H9 (cell line): ENCODE measurements at regions not wholly inside any gene's neighbourhood (a gene's known extent, or its start where the extent isn't known, plus 50 kb on each side); places are given as distances from the start of the nearest gene placed in this dataset.

Experiments used
- DNase-seq: peaks from one replicate; pipeline ENCODE4 v3.0.0-alpha.2; 2017
- H2AFZ ChIP-seq: one replicate; pipeline ENCODE4 v1.6.1; 2013; ENCODE audit warnings: mild to moderate bottlenecking, low read length, control low read depth, moderate library complexity
- H2AK5ac ChIP-seq: 2 replicates; pipeline ENCODE4 v1.6.1; 2013; ENCODE audit warnings: low read length, control low read depth, mixed read lengths; ENCODE audit not compliant: insufficient read length
- H2BK120ac ChIP-seq: one replicate; pipeline ENCODE4 v1.6.1; 2013; ENCODE audit warnings: low read depth, mild to moderate bottlenecking, low read length, control low read depth, inconsistent platforms; ENCODE audit not compliant: poor library complexity, severe bottlenecking
- H2BK12ac ChIP-seq: 2 replicates; pipeline ENCODE4 v1.6.1; 2013; ENCODE audit warnings: low read length, control low read depth, mixed read lengths, low read depth; ENCODE audit not compliant: insufficient read length
- H2BK15ac ChIP-seq: 2 replicates; pipeline ENCODE4 v1.6.1; 2013; ENCODE audit warnings: low read depth, low read length, control low read depth
- H2BK20ac ChIP-seq: one replicate; pipeline ENCODE4 v1.6.1; 2013; ENCODE audit warnings: low read depth, mild to moderate bottlenecking, low read length, control low read depth, inconsistent platforms; ENCODE audit not compliant: poor library complexity, severe bottlenecking
- H2BK5ac ChIP-seq: 2 replicates; pipeline ENCODE4 v1.6.1; 2013; ENCODE audit warnings: low read length, control low read depth, mixed read lengths; ENCODE audit not compliant: insufficient read length
- H3K14ac ChIP-seq: 2 replicates; pipeline ENCODE4 v1.6.1; 2013; ENCODE audit warnings: low read length, control low read depth; ENCODE audit not compliant: insufficient read depth
- H3K18ac ChIP-seq: 2 replicates; pipeline ENCODE4 v1.6.1; 2013; ENCODE audit warnings: low read depth, mild to moderate bottlenecking, mixed read lengths, low read length, control low read depth; ENCODE audit not compliant: insufficient read length
- H3K23ac ChIP-seq: 2 replicates; pipeline ENCODE4 v1.6.1; 2013; ENCODE audit warnings: low read length, control low read depth, mixed read lengths, low read depth; ENCODE audit not compliant: insufficient read length
- H3K23me2 ChIP-seq: 2 replicates; pipeline ENCODE4 v1.6.1; 2013; ENCODE audit warnings: low read depth, mild to moderate bottlenecking, mixed read lengths, low read length, control low read depth; ENCODE audit not compliant: insufficient read length, poor library complexity, severe bottlenecking
- H3K27ac ChIP-seq: 2 replicates; pipeline ENCODE4 v1.5.1; 2013; ENCODE audit warnings: low read length, control low read depth, mixed read lengths, low read depth; ENCODE audit not compliant: insufficient read length
- H3K27me3 ChIP-seq: 2 replicates; pipeline ENCODE4 v1.6.1; 2013; ENCODE audit warnings: low read length, control low read depth, inconsistent platforms; ENCODE audit not compliant: insufficient read depth
- H3K4ac ChIP-seq: 2 replicates; pipeline ENCODE4 v1.6.1; 2013; ENCODE audit warnings: low read depth, mild to moderate bottlenecking, control low read depth, inconsistent platforms, low read length, moderate library complexity
- H3K4me1 ChIP-seq: 2 replicates; pipeline ENCODE4 v1.6.1; 2013; ENCODE audit warnings: low read length, control low read depth, inconsistent platforms; ENCODE audit not compliant: insufficient read depth
- H3K4me2 ChIP-seq: 2 replicates; pipeline ENCODE4 v1.6.1; 2013; ENCODE audit warnings: low read length, control low read depth, mixed read lengths; ENCODE audit not compliant: insufficient read length, insufficient read depth
- H3K56ac ChIP-seq: 2 replicates; pipeline ENCODE4 v1.6.1; 2013; ENCODE audit warnings: low read depth, mild to moderate bottlenecking, mixed read lengths, low read length, control low read depth; ENCODE audit not compliant: insufficient read length
- H3K79me1 ChIP-seq: 2 replicates; pipeline ENCODE4 v1.6.1; 2013; ENCODE audit warnings: low read depth, mild to moderate bottlenecking, moderate library complexity, low read length, control low read depth, inconsistent platforms; ENCODE audit not compliant: insufficient read depth, poor library complexity, severe bottlenecking
- H3K79me2 ChIP-seq: 2 replicates; pipeline ENCODE4 v1.6.1; 2013; ENCODE audit warnings: low read length, control low read depth, inconsistent platforms; ENCODE audit not compliant: insufficient read depth
- H3K9ac ChIP-seq: 2 replicates; pipeline ENCODE4 v1.6.1; 2013; ENCODE audit warnings: low read length, control low read depth, mixed read lengths; ENCODE audit not compliant: insufficient read length; ENCODE audit errors: extremely low read depth
- H3K9me3 ChIP-seq: one replicate; pipeline ENCODE4 v1.6.1; 2013; ENCODE audit warnings: low read depth, low read length, inconsistent platforms; ENCODE audit not compliant: control insufficient read depth
- H3T11ph ChIP-seq: one replicate; pipeline ENCODE4 v1.6.1; 2013; ENCODE audit warnings: mild to moderate bottlenecking, low read length, control low read depth, inconsistent platforms
- H4K20me1 ChIP-seq: one replicate; pipeline ENCODE4 v1.6.1; 2013; ENCODE audit not compliant: control insufficient read depth, insufficient read length, insufficient read depth
- H4K5ac ChIP-seq: 2 replicates; pipeline ENCODE4 v1.6.1; 2013; ENCODE audit warnings: low read depth, mild to moderate bottlenecking, mixed read lengths, low read length, control low read depth; ENCODE audit not compliant: insufficient read length
- H4K8ac ChIP-seq: replicated peaks from 2 replicates; pipeline ENCODE4 v1.6.1; 2013; ENCODE audit warnings: low read length, control low read depth, mixed read lengths, low read depth; ENCODE audit not compliant: insufficient read length
- H4K91ac ChIP-seq: 2 replicates; pipeline ENCODE4 v1.6.1; 2013; ENCODE audit warnings: low read depth, mild to moderate bottlenecking, moderate library complexity, mixed read lengths, low read length, control low read depth; ENCODE audit not compliant: insufficient read length
- H3K27ac Mint-ChIP-seq, 3 experiments: 2 replicates in 2 of 3; 3 replicates in 1 of 3; pipeline ENCODE4 v1.8.0; 2020 to 2021; ENCODE audit warnings: mixed read lengths in 3 of 3, mild to moderate bottlenecking in 1 of 3, moderate library complexity in 1 of 3
- H3K27me3 Mint-ChIP-seq: 2 replicates; pipeline ENCODE4 v1.8.0; 2021; ENCODE audit warnings: low read depth, mild to moderate bottlenecking, moderate library complexity, mixed read lengths
- H3K36me3 Mint-ChIP-seq, 3 experiments: 2 replicates in 2 of 3; 3 replicates in 1 of 3; pipeline ENCODE4 v1.8.0; 2020 to 2021; ENCODE audit warnings: low read depth in 3 of 3, mixed read lengths in 3 of 3; ENCODE audit not compliant: insufficient read depth in 1 of 3
- H3K4me1 Mint-ChIP-seq, 2 experiments: 2 replicates each; pipeline ENCODE4 v1.8.0; 2020; ENCODE audit warnings: mixed read lengths in 2 of 2
- H3K4me3 Mint-ChIP-seq, 2 experiments: 2 replicates in 1 of 2; 3 replicates in 1 of 2; pipeline ENCODE4 v1.8.0; 2020 to 2021; ENCODE audit warnings: mild to moderate bottlenecking in 2 of 2, mixed read lengths in 2 of 2, moderate library complexity in 1 of 2
- H3K9me3 Mint-ChIP-seq, 2 experiments: 2 replicates in 1 of 2; 3 replicates in 1 of 2; pipeline ENCODE4 v1.8.0; 2020; ENCODE audit warnings: mild to moderate bottlenecking in 2 of 2, mixed read lengths in 2 of 2, moderate library complexity in 1 of 2
- WGBS: extraction: QIAGEN DNeasy Blood & Tissue Kit; methylation state at CpG from one replicate; pipeline ENCODE4 v1.1.7; 2013; ENCODE audit warnings: missing lambda C conversion rate, low lambda C conversion rate, mixed read lengths; ENCODE audit not compliant: insufficient read length; ENCODE audit errors: extremely low coverage; 5-methylcytosine and 5-hydroxymethylcytosine counted together
- TF ChIP-seq, protein P1 (sequence below): fragments of 200-600 bp; sonication (generic); conservative IDR thresholded peaks from 3 replicates; pipeline ENCODE4 v1.8.0; 2021; ENCODE audit warnings: antibody characterized with exemption, mild to moderate bottlenecking

- Mint-ChIP-seq H3K27me3 (peaks cover 1% of the 10 kb centered on the region; the same call in 1 of the 2 replicates), H3K4me1 (peaks cover 62 to 72% of the 10 kb centered on the region in 2 experiments), H3K36me3 (peaks cover 0 to 2% (median 0%) of the 10 kb centered on the region in 3 experiments; a peak in 1 of 7 replicates), H3K9me3 (no peaks in the 10 kb centered on the region), H3K4me3 (peak overlapping the region; percentile 93 to 98), H3K27ac (peak overlapping the region; percentile 94 to 99 (median 98); a peak in 6 of 7 replicates)
- no peak overlapping the region for H2BK12ac ChIP-seq
- H3K4ac ChIP-seq, result no peak overlapping the region
- peaks cover 4% of the 10 kb centered on the region for H3K79me1 ChIP-seq
- no peak overlapping the region for H3T11ph ChIP-seq
- H3K18ac ChIP-seq, result peak overlapping the region; percentile 41
- H3K9me3 ChIP-seq, result no peaks in the 10 kb centered on the region
- no peak overlapping the region for H3K23ac ChIP-seq
- no peak overlapping the region for H2AK5ac ChIP-seq
- no peak overlapping the region for H2AFZ ChIP-seq
- H3K27me3 ChIP-seq, result no peaks in the 10 kb centered on the region
- peaks cover 11% of the 10 kb centered on the region for H3K23me2 ChIP-seq
- H2BK15ac ChIP-seq, result no peak overlapping the region
- peak overlapping the region; percentile 49 for H3K14ac ChIP-seq
- no peak overlapping the region for H4K5ac ChIP-seq
- H3K79me2 ChIP-seq, result peaks cover 8% of the 10 kb centered on the region; the same call in 1 of the 2 replicates
- H3K27ac ChIP-seq, result no peak overlapping the region
- peak overlapping the region; percentile 53 for H3K9ac ChIP-seq
- no peak overlapping the region for H3K56ac ChIP-seq
- H2BK20ac ChIP-seq, result no peak overlapping the region
- TF ChIP-seq, protein P1, sequence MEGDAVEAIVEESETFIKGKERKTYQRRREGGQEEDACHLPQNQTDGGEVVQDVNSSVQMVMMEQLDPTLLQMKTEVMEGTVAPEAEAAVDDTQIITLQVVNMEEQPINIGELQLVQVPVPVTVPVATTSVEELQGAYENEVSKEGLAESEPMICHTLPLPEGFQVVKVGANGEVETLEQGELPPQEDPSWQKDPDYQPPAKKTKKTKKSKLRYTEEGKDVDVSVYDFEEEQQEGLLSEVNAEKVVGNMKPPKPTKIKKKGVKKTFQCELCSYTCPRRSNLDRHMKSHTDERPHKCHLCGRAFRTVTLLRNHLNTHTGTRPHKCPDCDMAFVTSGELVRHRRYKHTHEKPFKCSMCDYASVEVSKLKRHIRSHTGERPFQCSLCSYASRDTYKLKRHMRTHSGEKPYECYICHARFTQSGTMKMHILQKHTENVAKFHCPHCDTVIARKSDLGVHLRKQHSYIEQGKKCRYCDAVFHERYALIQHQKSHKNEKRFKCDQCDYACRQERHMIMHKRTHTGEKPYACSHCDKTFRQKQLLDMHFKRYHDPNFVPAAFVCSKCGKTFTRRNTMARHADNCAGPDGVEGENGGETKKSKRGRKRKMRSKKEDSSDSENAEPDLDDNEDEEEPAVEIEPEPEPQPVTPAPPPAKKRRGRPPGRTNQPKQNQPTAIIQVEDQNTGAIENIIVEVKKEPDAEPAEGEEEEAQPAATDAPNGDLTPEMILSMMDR, result peak; percentile 59; the same call in 2 of the 3 replicates
- H4K91ac ChIP-seq, result no peak overlapping the region
- peak overlapping the region; percentile 68 for H3K4me2 ChIP-seq
- H4K20me1 ChIP-seq, result peaks cover 3% of the 10 kb centered on the region
- peaks cover 10% of the 10 kb centered on the region; the same call in 1 of the 2 replicates for H3K4me1 ChIP-seq
- H2BK120ac ChIP-seq, result no peak overlapping the region
- no peak overlapping the region for H2BK5ac ChIP-seq
- peak; percentile 96 for DNase-seq
- no CpG with 5 or more reads among the region's 34 CpGs for WGBS
- no peak overlapping the region for H4K8ac ChIP-seq
These were observed 233.6 kb downstream of the SEC14L1 start for GRCh38 chr17:77374170-77374936.
